HL-60 (cell line): ENCODE measurements at regions not wholly inside any gene's neighbourhood (a gene's known extent, or its start where the extent isn't known, plus 50 kb on each side); places are given as distances from the start of the nearest gene placed in this dataset.

Experiments
- DNase-seq, 2 experiments: peaks; one replicate each; pipeline ENCODE4 v3.0.0-alpha.2; 2010 to 2020; ENCODE audit warnings: low read depth in 1 of 2, low spot score in 1 of 2
- H3K27ac ChIP-seq: fragments of 250-450 bp; sonication (Bioruptor Pico); replicated peaks from 2 replicates; pipeline ENCODE4 v1.5.1; 2020; ENCODE audit warnings: mild to moderate bottlenecking, moderate library complexity
- H3K27me3 ChIP-seq: fragments of 250-450 bp; sonication (Bioruptor Pico); 2 replicates; pipeline ENCODE4 v1.5.1; 2021; ENCODE audit warnings: mild to moderate bottlenecking, moderate library complexity; ENCODE audit not compliant: insufficient read depth, poor library complexity, severe bottlenecking
- H3K4me3 ChIP-seq: replicated peaks from 2 replicates; pipeline ENCODE4 v1.5.1; 2011; ENCODE audit warnings: mild to moderate bottlenecking, control low read depth, low read length; ENCODE audit not compliant: insufficient read depth
- GABPA ChIP-seq: IDR thresholded peaks from 2 replicates; pipeline ENCODE4 v1.6.1; 2012; ENCODE audit warnings: low read depth
- POLR2AphosphoS5 ChIP-seq: IDR thresholded peaks from 2 replicates; pipeline ENCODE4 v1.6.1; 2012; ENCODE audit warnings: low read depth
- SPI1 ChIP-seq: IDR thresholded peaks from 2 replicates; pipeline ENCODE4 v1.6.1; 2012; ENCODE audit warnings: low read depth, mild to moderate bottlenecking, borderline replicate concordance
- TF ChIP-seq, protein P1 (sequence below): IDR thresholded peaks from 2 replicates; pipeline ENCODE4 v1.6.1; 2012; ENCODE audit warnings: low read depth; ENCODE audit not compliant: insufficient replicate concordance
- TF ChIP-seq, protein P2 (sequence below): IDR thresholded peaks from one replicate; pipeline ENCODE4 v1.5.1; 2011; ENCODE audit warnings: low read length, control low read depth, inconsistent platforms; ENCODE audit not compliant: insufficient read depth

DNA sequence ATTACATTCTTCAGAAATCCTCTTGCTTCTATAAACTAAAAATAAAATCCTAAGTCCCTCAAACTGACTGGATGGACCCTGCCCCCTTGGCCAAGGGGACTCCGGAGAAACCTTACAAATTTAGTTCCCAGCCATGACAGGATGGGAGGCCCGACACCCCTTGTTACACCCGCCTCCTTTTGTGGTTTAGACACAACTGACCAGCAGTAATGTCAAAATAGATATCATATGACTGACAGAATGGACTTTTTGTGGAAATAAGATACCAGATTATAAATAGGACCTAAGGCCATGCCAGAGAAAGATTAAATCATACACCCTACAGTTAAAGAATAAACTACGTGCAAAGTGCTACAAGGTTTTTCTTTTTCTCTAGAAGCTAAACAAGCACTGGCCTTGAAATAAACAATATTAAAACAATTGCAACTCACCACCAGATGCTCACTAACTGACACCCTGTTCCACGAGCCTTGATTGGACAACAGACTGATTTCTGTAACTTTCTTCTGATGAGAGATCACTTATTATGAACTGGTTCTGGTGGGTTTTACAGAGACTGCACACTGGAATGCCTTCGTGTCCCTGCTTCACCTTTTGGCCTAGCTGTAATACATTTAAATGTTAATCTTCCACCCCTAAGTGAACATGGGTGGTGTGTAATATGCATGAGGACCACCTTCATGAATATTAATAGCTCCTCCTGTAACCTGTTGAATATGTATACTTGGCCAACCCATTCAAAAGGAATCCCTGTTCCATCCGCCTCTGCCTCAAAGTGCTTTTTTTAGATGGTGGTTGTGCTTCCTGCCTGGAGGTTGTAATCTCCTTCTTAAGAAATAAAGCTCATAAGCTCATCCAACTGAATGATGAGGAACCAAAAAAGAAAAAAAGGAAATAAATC, 99.6 kb downstream of the ODF2L start:
- H3K27ac ChIP-seq: no peak overlapping the region
- TF ChIP-seq, protein P1, sequence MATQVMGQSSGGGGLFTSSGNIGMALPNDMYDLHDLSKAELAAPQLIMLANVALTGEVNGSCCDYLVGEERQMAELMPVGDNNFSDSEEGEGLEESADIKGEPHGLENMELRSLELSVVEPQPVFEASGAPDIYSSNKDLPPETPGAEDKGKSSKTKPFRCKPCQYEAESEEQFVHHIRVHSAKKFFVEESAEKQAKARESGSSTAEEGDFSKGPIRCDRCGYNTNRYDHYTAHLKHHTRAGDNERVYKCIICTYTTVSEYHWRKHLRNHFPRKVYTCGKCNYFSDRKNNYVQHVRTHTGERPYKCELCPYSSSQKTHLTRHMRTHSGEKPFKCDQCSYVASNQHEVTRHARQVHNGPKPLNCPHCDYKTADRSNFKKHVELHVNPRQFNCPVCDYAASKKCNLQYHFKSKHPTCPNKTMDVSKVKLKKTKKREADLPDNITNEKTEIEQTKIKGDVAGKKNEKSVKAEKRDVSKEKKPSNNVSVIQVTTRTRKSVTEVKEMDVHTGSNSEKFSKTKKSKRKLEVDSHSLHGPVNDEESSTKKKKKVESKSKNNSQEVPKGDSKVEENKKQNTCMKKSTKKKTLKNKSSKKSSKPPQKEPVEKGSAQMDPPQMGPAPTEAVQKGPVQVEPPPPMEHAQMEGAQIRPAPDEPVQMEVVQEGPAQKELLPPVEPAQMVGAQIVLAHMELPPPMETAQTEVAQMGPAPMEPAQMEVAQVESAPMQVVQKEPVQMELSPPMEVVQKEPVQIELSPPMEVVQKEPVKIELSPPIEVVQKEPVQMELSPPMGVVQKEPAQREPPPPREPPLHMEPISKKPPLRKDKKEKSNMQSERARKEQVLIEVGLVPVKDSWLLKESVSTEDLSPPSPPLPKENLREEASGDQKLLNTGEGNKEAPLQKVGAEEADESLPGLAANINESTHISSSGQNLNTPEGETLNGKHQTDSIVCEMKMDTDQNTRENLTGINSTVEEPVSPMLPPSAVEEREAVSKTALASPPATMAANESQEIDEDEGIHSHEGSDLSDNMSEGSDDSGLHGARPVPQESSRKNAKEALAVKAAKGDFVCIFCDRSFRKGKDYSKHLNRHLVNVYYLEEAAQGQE: no peak
- TF ChIP-seq, protein P2, sequence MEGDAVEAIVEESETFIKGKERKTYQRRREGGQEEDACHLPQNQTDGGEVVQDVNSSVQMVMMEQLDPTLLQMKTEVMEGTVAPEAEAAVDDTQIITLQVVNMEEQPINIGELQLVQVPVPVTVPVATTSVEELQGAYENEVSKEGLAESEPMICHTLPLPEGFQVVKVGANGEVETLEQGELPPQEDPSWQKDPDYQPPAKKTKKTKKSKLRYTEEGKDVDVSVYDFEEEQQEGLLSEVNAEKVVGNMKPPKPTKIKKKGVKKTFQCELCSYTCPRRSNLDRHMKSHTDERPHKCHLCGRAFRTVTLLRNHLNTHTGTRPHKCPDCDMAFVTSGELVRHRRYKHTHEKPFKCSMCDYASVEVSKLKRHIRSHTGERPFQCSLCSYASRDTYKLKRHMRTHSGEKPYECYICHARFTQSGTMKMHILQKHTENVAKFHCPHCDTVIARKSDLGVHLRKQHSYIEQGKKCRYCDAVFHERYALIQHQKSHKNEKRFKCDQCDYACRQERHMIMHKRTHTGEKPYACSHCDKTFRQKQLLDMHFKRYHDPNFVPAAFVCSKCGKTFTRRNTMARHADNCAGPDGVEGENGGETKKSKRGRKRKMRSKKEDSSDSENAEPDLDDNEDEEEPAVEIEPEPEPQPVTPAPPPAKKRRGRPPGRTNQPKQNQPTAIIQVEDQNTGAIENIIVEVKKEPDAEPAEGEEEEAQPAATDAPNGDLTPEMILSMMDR: no peak
- TF ChIP-seq SPI1: no peak
- no peak for TF ChIP-seq POLR2AphosphoS5
- TF ChIP-seq GABPA: no peak
- no peak overlapping the region for H3K4me3 ChIP-seq
- no peaks in the 10 kb centered on the region for H3K27me3 ChIP-seq
- DNase-seq: no peak

DNA sequence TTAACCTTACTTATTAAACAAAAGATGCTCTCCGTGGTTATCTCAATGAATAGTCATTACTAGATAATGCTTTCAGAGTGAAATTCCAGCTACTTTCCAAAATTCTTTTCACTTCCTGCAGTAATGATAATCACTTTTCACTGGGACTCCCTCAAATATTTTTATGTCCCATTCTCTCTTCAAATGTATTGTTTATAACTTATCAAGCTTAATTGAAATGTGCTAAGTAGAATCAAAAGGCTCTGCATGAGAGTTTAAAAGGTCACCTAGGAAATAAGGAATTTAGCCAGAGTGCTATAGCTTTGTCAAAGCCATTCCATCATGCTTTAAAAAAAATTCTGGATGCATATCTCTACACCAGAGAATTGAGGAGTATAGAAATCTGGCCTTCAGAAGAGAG, 106.4 kb downstream of the ODF2L start:
- no peak overlapping the region for H3K4me3 ChIP-seq
- no peak for TF ChIP-seq SPI1
- TF ChIP-seq, protein P2: no peak
- TF ChIP-seq POLR2AphosphoS5: no peak
- TF ChIP-seq GABPA: no peak
- TF ChIP-seq, protein P1: no peak
- no peak for DNase-seq
- H3K27me3 ChIP-seq: no peaks in the 10 kb centered on the region
- H3K27ac ChIP-seq: no peak overlapping the region

DNA sequence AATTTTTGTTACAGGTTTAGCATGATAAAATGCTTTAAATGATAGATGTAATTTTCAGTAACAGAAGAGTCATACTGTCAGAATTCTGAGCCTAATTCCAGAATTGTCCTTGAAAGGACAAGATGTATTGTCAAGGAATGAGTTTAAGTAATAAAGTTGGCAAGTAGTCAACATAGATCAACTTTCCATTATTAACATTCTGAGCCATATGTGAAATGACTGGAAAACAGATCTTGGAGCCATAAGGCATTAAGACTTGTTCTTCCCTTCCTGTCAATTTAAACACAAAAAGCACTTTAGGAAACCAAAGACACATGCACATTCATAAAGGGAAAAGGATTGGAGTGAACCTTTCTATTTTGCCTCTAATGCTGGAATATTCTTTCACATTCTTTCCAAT, 107.0 kb downstream of the ODF2L start:
- Histone ChIP-seq H3K27ac (no peak overlapping the region), H3K27me3 (no peaks in the 10 kb centered on the region), H3K4me3 (no peak overlapping the region)
- DNase-seq: no peak
- TF ChIP-seq, protein P2: no peak
- TF ChIP-seq POLR2AphosphoS5 (no peak), SPI1 (no peak), GABPA (no peak)
- TF ChIP-seq, protein P1: no peak
